Fibroblast of villous mesenchyme (primary cell): ENCODE measurements at regions not wholly inside any gene's neighbourhood (a gene's known extent, or its start where the extent isn't known, plus 50 kb on each side); places are given as distances from the start of the nearest gene placed in this dataset.
"Not testable (repeated sequence)": the region's sequence is repeated elsewhere in the genome, so short reads cannot be mapped to it uniquely, and the experiment has no call there.

Experiments
- DNase-seq: peaks from one replicate; pipeline ENCODE4 v3.0.0-alpha.2; 2010; ENCODE audit warnings: low read depth
- H3K4me3 ChIP-seq: 2 replicates; pipeline ENCODE4 v1.5.1; 2011; ENCODE audit warnings: low read depth, mild to moderate bottlenecking, low read length
- TF ChIP-seq, protein P1 (sequence below): IDR thresholded peaks from 2 replicates; pipeline ENCODE4 v1.5.1; 2012; ENCODE audit warnings: low read depth, mild to moderate bottlenecking, low read length; ENCODE audit not compliant: insufficient read depth

- no peak for DNase-seq
- no peak overlapping the region for H3K4me3 ChIP-seq
- TF ChIP-seq, protein P1, sequence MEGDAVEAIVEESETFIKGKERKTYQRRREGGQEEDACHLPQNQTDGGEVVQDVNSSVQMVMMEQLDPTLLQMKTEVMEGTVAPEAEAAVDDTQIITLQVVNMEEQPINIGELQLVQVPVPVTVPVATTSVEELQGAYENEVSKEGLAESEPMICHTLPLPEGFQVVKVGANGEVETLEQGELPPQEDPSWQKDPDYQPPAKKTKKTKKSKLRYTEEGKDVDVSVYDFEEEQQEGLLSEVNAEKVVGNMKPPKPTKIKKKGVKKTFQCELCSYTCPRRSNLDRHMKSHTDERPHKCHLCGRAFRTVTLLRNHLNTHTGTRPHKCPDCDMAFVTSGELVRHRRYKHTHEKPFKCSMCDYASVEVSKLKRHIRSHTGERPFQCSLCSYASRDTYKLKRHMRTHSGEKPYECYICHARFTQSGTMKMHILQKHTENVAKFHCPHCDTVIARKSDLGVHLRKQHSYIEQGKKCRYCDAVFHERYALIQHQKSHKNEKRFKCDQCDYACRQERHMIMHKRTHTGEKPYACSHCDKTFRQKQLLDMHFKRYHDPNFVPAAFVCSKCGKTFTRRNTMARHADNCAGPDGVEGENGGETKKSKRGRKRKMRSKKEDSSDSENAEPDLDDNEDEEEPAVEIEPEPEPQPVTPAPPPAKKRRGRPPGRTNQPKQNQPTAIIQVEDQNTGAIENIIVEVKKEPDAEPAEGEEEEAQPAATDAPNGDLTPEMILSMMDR: no peak
Measured at GRCh38 chr12:112607427-112607826, 184.1 kb upstream of the RPH3A start.

DNA sequence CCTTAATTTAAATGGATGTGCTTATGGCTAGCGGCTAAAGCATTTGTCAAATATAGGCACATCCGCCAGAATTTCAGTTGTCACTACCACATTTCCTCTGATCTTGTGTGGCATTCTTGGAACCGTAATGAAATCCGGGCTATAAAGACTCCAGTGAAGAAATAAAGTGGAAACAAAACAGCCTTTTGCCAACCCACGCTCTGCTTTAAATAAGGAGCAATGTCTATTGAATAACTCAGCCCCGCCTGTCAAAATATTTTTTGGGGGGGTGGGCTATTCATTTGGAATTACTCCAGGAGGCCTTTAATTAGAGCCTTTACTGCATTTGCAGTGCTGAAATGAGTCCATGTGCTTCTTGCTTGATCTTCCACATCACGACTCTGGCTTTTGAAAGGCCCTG, 179.6 kb upstream of the RPH3A start:
- TF ChIP-seq, protein P1: no peak
- H3K4me3 ChIP-seq: no peak overlapping the region
- DNase-seq: no peak

DNA sequence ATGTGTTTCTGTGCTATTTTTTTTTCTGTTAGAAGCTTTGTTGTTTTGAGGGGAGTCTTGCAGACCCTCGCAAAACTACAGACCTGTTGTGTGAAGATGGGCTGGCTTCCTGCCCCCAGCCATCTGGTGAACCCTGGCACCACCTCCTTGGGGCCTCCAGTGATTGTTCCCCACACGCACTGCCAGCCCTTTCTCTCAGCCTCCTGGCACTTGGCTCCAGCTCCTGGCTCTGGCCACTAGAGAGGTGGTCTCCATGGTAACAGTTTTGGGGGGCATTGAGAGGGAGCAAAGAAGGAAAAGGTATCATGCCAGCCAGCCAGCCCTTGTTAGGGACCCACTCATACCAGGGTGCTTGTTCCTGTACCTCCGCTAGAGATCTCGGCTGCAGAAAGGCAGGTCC, 176.4 kb upstream of the RPH3A start:
- TF ChIP-seq, protein P1: no peak
- no peak for DNase-seq
- no peak overlapping the region for H3K4me3 ChIP-seq

- TF ChIP-seq, protein P1: no peak
- DNase-seq: no peak
- H3K4me3 ChIP-seq: no peak overlapping the region
Measured at GRCh38 chr12:112616469-112617152, 174.9 kb upstream of the RPH3A start.

DNA sequence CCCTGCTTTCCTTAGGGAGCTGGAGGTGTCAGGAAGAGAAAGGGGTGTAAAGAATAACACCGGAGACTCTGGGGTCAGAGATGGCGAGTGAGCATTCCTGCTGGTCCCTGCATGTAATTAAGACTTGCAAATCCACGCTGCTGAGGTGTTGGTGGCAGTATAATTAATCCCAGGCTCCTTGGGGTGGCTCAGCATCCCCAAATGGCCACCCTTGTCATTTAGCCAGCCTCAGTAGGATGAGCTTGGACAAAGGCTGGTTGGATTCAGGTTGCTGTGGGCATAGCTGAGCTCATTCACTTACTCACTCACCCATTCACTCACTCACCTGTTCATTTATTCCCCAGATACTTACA, 174.4 kb upstream of the RPH3A start:
- TF ChIP-seq, protein P1: no peak
- H3K4me3 ChIP-seq: no peak overlapping the region
- DNase-seq: no peak

- no peak for DNase-seq
- H3K4me3 ChIP-seq: no peak overlapping the region
- TF ChIP-seq, protein P1: no peak
Measured at GRCh38 chr12:112627851-112628250, 163.7 kb upstream of the RPH3A start.

DNA sequence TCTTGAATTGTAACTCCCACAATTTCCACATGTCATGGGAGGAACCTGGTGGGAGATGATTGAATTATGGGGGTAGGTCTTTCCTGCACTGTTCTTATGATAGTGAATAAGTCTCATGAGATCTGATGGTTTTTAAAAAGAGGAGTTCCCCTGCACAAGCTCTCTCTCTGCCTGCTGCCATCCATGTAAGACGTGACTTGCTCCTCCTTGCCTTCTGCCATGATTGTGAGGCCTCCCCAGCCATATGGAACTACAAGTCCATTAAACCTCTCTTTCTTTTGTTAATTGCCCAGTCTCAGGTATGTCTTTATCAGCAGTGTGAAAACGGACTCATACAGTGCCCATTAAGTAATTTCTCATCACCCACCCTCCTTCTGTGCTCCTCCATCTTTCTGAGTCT, 159.6 kb upstream of the RPH3A start:
- not testable (repeated sequence) for H3K4me3 ChIP-seq, DNase-seq
